ENCODE measurements at regions not wholly inside any gene's neighbourhood (a gene's known extent, or its start where the extent isn't known, plus 50 kb on each side); places are given as distances from the start of the nearest gene placed in this dataset.
"Not testable (repeated sequence)": the region's sequence is repeated elsewhere in the genome, so short reads cannot be mapped to it uniquely, and the experiment has no call there.

- 70% methylated on average over 6 of the region's 15 CpGs for whole genome bisulfite sequencing (ENCODE audit: insufficient coverage)
- Histone ChIP-seq H3K27me3 (ENCODE audit: control insufficient read depth, insufficient read depth, low read length) (no peaks in the 10 kb centered on the region), H3K27ac (ENCODE audit: low read depth, low read length) (no peak overlapping the region), H3K4me1 (ENCODE audit: control insufficient read depth, insufficient read depth, low read length) (no peaks in the 10 kb centered on the region), H3K36me3 (ENCODE audit: control insufficient read depth, insufficient read depth, low read length) (no peaks in the 10 kb centered on the region), H3K4me3 (ENCODE audit: low read depth, low read length) (no peak overlapping the region), H3K9me3 (ENCODE audit: control insufficient read depth, insufficient read depth, low read length) (no peaks in the 10 kb centered on the region)
- peak in 3 of 6 donors; percentile 46 to 97 (median 65) for DNase-seq (ENCODE audit: low read depth in 4 of 6, low spot score in 6 of 6)
These were observed 1036.5 kb upstream of the NOVA1 start for GRCh38 chr14:27634056-27634970.

- no CpG with 5 or more reads among the region's 1 CpG for WGBS (ENCODE audit: insufficient coverage)
- not testable (repeated sequence) for H3K27ac ChIP-seq (ENCODE audit: low read depth, low read length); H3K27me3 ChIP-seq (ENCODE audit: control insufficient read depth, insufficient read depth, low read length); H3K4me1 ChIP-seq (ENCODE audit: control insufficient read depth, insufficient read depth, low read length); H3K9me3 ChIP-seq (ENCODE audit: control insufficient read depth, insufficient read depth, low read length); H3K36me3 ChIP-seq (ENCODE audit: control insufficient read depth, insufficient read depth, low read length); H3K4me3 ChIP-seq (ENCODE audit: low read depth, low read length); DNase-seq (ENCODE audit: low read depth in 4 of 6, low spot score in 6 of 6)
These were observed 1042.9 kb upstream of the NOVA1 start for GRCh38 chr14:27640688-27641087.

GRCh38 chr14:27642251-27642866 is 1044.5 kb upstream of the NOVA1 start:
- DNase-seq (ENCODE audit: low read depth in 4 of 6, low spot score in 6 of 6): no peak
- Histone ChIP-seq H3K27me3 (ENCODE audit: control insufficient read depth, insufficient read depth, low read length) (no peaks in the 10 kb centered on the region), H3K4me3 (ENCODE audit: low read depth, low read length) (no peak overlapping the region), H3K27ac (ENCODE audit: low read depth, low read length) (no peak overlapping the region), H3K9me3 (ENCODE audit: control insufficient read depth, insufficient read depth, low read length) (no peaks in the 10 kb centered on the region), H3K4me1 (ENCODE audit: control insufficient read depth, insufficient read depth, low read length) (no peaks in the 10 kb centered on the region), H3K36me3 (ENCODE audit: control insufficient read depth, insufficient read depth, low read length) (no peaks in the 10 kb centered on the region)
- WGBS (ENCODE audit: insufficient coverage): no CpG with 5 or more reads among the region's 1 CpG

- H3K36me3 ChIP-seq (ENCODE audit: control insufficient read depth, insufficient read depth, low read length): no peaks in the 10 kb centered on the region
- H3K4me3 ChIP-seq (ENCODE audit: low read depth, low read length): no peak overlapping the region
- H3K27ac ChIP-seq (ENCODE audit: low read depth, low read length): no peak overlapping the region
- no peaks in the 10 kb centered on the region for H3K27me3 ChIP-seq (ENCODE audit: control insufficient read depth, insufficient read depth, low read length)
- peaks cover 5% of the 10 kb centered on the region for H3K9me3 ChIP-seq (ENCODE audit: control insufficient read depth, insufficient read depth, low read length)
- DNase-seq (ENCODE audit: low read depth in 4 of 6, low spot score in 6 of 6): no peak
- H3K4me1 ChIP-seq (ENCODE audit: control insufficient read depth, insufficient read depth, low read length): no peaks in the 10 kb centered on the region
- WGBS (ENCODE audit: insufficient coverage): no CpG with 5 or more reads among the region's 1 CpG
These were observed 1062.8 kb upstream of the NOVA1 start for GRCh38 chr14:27660683-27661082.

- Histone ChIP-seq H3K27me3 (ENCODE audit: control insufficient read depth, insufficient read depth, low read length) (no peaks in the 10 kb centered on the region), H3K36me3 (ENCODE audit: control insufficient read depth, insufficient read depth, low read length) (no peaks in the 10 kb centered on the region), H3K4me1 (ENCODE audit: control insufficient read depth, insufficient read depth, low read length) (no peaks in the 10 kb centered on the region), H3K27ac (ENCODE audit: low read depth, low read length) (no peak overlapping the region), H3K4me3 (ENCODE audit: low read depth, low read length) (no peak overlapping the region), H3K9me3 (ENCODE audit: control insufficient read depth, insufficient read depth, low read length) (no peaks in the 10 kb centered on the region)
- no peak for DNase-seq (ENCODE audit: low read depth in 4 of 6, low spot score in 6 of 6)
These were observed 1070.7 kb upstream of the NOVA1 start for GRCh38 chr14:27668531-27668930.

GRCh38 chr14:27672047-27672446 is 1074.2 kb upstream of the NOVA1 start:
- Histone ChIP-seq H3K4me1 (ENCODE audit: control insufficient read depth, insufficient read depth, low read length) (no peaks in the 10 kb centered on the region), H3K27ac (ENCODE audit: low read depth, low read length) (no peak overlapping the region), H3K27me3 (ENCODE audit: control insufficient read depth, insufficient read depth, low read length) (no peaks in the 10 kb centered on the region), H3K4me3 (ENCODE audit: low read depth, low read length) (no peak overlapping the region), H3K9me3 (ENCODE audit: control insufficient read depth, insufficient read depth, low read length) (no peaks in the 10 kb centered on the region), H3K36me3 (ENCODE audit: control insufficient read depth, insufficient read depth, low read length) (no peaks in the 10 kb centered on the region)
- DNase-seq (ENCODE audit: low read depth in 4 of 6, low spot score in 6 of 6): no peak
- WGBS (ENCODE audit: insufficient coverage): no CpG with 5 or more reads among the region's 3 CpGs

GRCh38 chr14:27672811-27673737 is 1075.2 kb upstream of the NOVA1 start:
- DNase-seq (ENCODE audit: low read depth in 4 of 6, low spot score in 6 of 6): peak in 1 of 6 donors; percentile 26
- 92% methylated on average over 24 of the region's 30 CpGs for WGBS (ENCODE audit: insufficient coverage)
- H3K4me3 ChIP-seq (ENCODE audit: low read depth, low read length); H3K27me3 ChIP-seq (ENCODE audit: control insufficient read depth, insufficient read depth, low read length); H3K36me3 ChIP-seq (ENCODE audit: control insufficient read depth, insufficient read depth, low read length); H3K27ac ChIP-seq (ENCODE audit: low read depth, low read length); H3K9me3 ChIP-seq (ENCODE audit: control insufficient read depth, insufficient read depth, low read length); H3K4me1 ChIP-seq (ENCODE audit: control insufficient read depth, insufficient read depth, low read length): not testable (repeated sequence)

- no CpG with 5 or more reads among the region's 1 CpG for WGBS (ENCODE audit: insufficient coverage)
- Histone ChIP-seq H3K4me3 (ENCODE audit: low read depth, low read length) (no peak overlapping the region), H3K27me3 (ENCODE audit: control insufficient read depth, insufficient read depth, low read length) (no peaks in the 10 kb centered on the region), H3K36me3 (ENCODE audit: control insufficient read depth, insufficient read depth, low read length) (no peaks in the 10 kb centered on the region), H3K4me1 (ENCODE audit: control insufficient read depth, insufficient read depth, low read length) (no peaks in the 10 kb centered on the region), H3K27ac (ENCODE audit: low read depth, low read length) (no peak overlapping the region), H3K9me3 (ENCODE audit: control insufficient read depth, insufficient read depth, low read length) (peaks cover 3% of the 10 kb centered on the region)
- no peak for DNase-seq (ENCODE audit: low read depth in 4 of 6, low spot score in 6 of 6)
These were observed 1080.5 kb upstream of the FOXG1 start for GRCh38 chr14:27686137-27686536.

- Histone ChIP-seq H3K4me3 (ENCODE audit: low read depth, low read length) (no peak overlapping the region), H3K36me3 (ENCODE audit: control insufficient read depth, insufficient read depth, low read length) (no peaks in the 10 kb centered on the region), H3K27ac (ENCODE audit: low read depth, low read length) (no peak overlapping the region), H3K4me1 (ENCODE audit: control insufficient read depth, insufficient read depth, low read length) (no peaks in the 10 kb centered on the region), H3K9me3 (ENCODE audit: control insufficient read depth, insufficient read depth, low read length) (peaks cover 3% of the 10 kb centered on the region), H3K27me3 (ENCODE audit: control insufficient read depth, insufficient read depth, low read length) (no peaks in the 10 kb centered on the region)
- peak in 1 of 6 donors; percentile 13 for DNase-seq (ENCODE audit: low read depth in 4 of 6, low spot score in 6 of 6)
- 87% methylated on average over 5 of the region's 8 CpGs for WGBS (ENCODE audit: insufficient coverage)
These were observed 1077.6 kb upstream of the FOXG1 start for GRCh38 chr14:27688841-27689444.

Measured in spinal cord (tissue), 9 donors.